ENCODE measurements at regions not wholly inside any gene's neighbourhood (a gene's known extent, or its start where the extent isn't known, plus 50 kb on each side); places are given as distances from the start of the nearest gene placed in this dataset.
"Not testable (repeated sequence)": the region's sequence is repeated elsewhere in the genome, so short reads cannot be mapped to it uniquely, and the experiment has no call there.

- Histone ChIP-seq H3K9me2 (ENCODE audit: insufficient read depth, low read length) (no peaks in the 10 kb centered on the region), H2AFZ (ENCODE audit: low read length) (peak overlapping the region; percentile 38; the same call in 1 of the 2 replicates), H3K4me1 (ENCODE audit: insufficient read depth, low read length, poor library complexity, severe bottlenecking) (peaks cover 10% of the 10 kb centered on the region), H3K4me2 (ENCODE audit: low read length) (no peak overlapping the region), H3K36me3 (ENCODE audit: insufficient read depth, low read length) (no peaks in the 10 kb centered on the region), H4K20me1 (ENCODE audit: insufficient read depth, low read length) (no peaks in the 10 kb centered on the region), H3K9me3 (ENCODE audit: low read length) (peaks cover 1% of the 10 kb centered on the region; the same call in 1 of the 2 replicates), H3K4me3 (ENCODE audit: low read depth, low read length, poor library complexity, severe bottlenecking) (no peak overlapping the region), H3K27ac (ENCODE audit: low read depth, low read length, poor library complexity, severe bottlenecking) (no peak overlapping the region), H3K79me2 (ENCODE audit: insufficient read depth, low read depth, low read length) (no peaks in the 10 kb centered on the region)
- BruUV-seq (replicated peaks) = no TSS peak
- intact Hi-C loops (cut with micrococcal nuclease; ENCODE audit: unreplicated experiment) = no loop called here
- no peak for DNase-seq (ENCODE audit: low spot score)
- TF ChIP-seq EZH2phosphoT487 (IDR thresholded peaks at IDR 0.05; ENCODE audit: borderline replicate concordance, low read depth, low read length) = no peak
- TF ChIP-seq, protein P1, sequence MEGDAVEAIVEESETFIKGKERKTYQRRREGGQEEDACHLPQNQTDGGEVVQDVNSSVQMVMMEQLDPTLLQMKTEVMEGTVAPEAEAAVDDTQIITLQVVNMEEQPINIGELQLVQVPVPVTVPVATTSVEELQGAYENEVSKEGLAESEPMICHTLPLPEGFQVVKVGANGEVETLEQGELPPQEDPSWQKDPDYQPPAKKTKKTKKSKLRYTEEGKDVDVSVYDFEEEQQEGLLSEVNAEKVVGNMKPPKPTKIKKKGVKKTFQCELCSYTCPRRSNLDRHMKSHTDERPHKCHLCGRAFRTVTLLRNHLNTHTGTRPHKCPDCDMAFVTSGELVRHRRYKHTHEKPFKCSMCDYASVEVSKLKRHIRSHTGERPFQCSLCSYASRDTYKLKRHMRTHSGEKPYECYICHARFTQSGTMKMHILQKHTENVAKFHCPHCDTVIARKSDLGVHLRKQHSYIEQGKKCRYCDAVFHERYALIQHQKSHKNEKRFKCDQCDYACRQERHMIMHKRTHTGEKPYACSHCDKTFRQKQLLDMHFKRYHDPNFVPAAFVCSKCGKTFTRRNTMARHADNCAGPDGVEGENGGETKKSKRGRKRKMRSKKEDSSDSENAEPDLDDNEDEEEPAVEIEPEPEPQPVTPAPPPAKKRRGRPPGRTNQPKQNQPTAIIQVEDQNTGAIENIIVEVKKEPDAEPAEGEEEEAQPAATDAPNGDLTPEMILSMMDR (conservative IDR thresholded peaks at IDR 0.05; ENCODE audit: low read length) = no peak
- POLR2A ChIA-PET = interaction anchor here (1.3 to 2.0 kb wide), 3 partner anchors 10 to 54 kb away, joined by 3 to 13 read pairs (median 4); no protein-coding TSS in a partner anchor
- CTCF ChIA-PET (ENCODE audit: unreplicated experiment) = no interaction called here
Measured at GRCh38 chr1:194843077-194843476, 1656.7 kb upstream of the B3GALT2 start.

- Histone ChIP-seq H4K20me1 (ENCODE audit: insufficient read depth, low read length) (no peaks in the 10 kb centered on the region), H3K9me3 (ENCODE audit: low read length) (peaks cover 25% of the 10 kb centered on the region; the same call in 1 of the 2 replicates), H3K79me2 (ENCODE audit: insufficient read depth, low read depth, low read length) (no peaks in the 10 kb centered on the region), H3K36me3 (ENCODE audit: insufficient read depth, low read length) (peaks cover 29% of the 10 kb centered on the region), H3K9me2 (ENCODE audit: insufficient read depth, low read length) (no peaks in the 10 kb centered on the region), H3K4me1 (ENCODE audit: insufficient read depth, low read length, poor library complexity, severe bottlenecking) (peaks cover 54% of the 10 kb centered on the region), H2AFZ (ENCODE audit: low read length) (peak overlapping the region; percentile 92), H3K4me3 (ENCODE audit: low read depth, low read length, poor library complexity, severe bottlenecking) (no peak overlapping the region), H3K27ac (ENCODE audit: low read depth, low read length, poor library complexity, severe bottlenecking) (peak overlapping the region; percentile 22), H3K4me2 (ENCODE audit: low read length) (peak overlapping the region; percentile 5; the same call in 1 of the 2 replicates)
- ChIA-PET CTCF (ENCODE audit: unreplicated experiment) (no interaction called here), POLR2A (interaction anchor here (0.6 to 1.0 kb wide), 6 partner anchors 9 to 58 kb away, joined by 3 to 6 read pairs (median 3); no protein-coding TSS in a partner anchor)
- TF ChIP-seq EZH2phosphoT487 (IDR thresholded peaks at IDR 0.05; ENCODE audit: borderline replicate concordance, low read depth, low read length) = no peak
- TF ChIP-seq, protein P1 (conservative IDR thresholded peaks at IDR 0.05; ENCODE audit: low read length) = no peak
- BruUV-seq (replicated peaks) = no TSS peak
- DNase-seq (ENCODE audit: low spot score) = no peak
- intact Hi-C loops (cut with micrococcal nuclease; ENCODE audit: unreplicated experiment) = loop anchor here (10.0 kb wide), 1 partner anchor 548 kb away; no protein-coding TSS in a partner anchor
Measured at GRCh38 chr1:194833111-194833510, 1646.7 kb upstream of the B3GALT2 start.

DNA sequence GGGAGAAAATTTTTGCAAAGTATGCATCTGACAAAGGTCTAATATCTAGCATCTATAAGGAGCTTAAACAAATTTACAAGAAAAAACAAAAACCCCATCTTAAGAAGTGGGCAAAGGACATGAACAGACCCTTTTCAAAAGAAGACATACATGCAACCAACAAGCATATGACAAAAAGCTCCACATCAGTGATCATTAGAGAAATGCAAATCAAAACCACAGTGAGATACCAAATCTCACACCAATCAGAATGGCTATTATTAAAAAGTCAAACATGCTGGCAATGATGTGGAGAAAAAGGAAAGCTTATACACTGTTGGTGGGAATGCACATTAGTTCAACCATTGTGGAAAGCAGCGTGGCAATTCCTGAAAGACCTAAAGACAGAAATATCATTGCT lies 1645.2 kb upstream of the B3GALT2 start:
- POLR2A ChIA-PET = interaction anchor here (0.9 to 3.5 kb wide), 7 partner anchors 10 to 1236 kb away, joined by 3 to 17 read pairs (median 6); no protein-coding TSS in a partner anchor
- peak overlapping the region; percentile 89 for H3K27ac ChIP-seq (ENCODE audit: low read depth, low read length, poor library complexity, severe bottlenecking)
- peaks cover 54% of the 10 kb centered on the region for H3K4me1 ChIP-seq (ENCODE audit: insufficient read depth, low read length, poor library complexity, severe bottlenecking)
- BruUV-seq (replicated peaks); H3K79me2 ChIP-seq (ENCODE audit: insufficient read depth, low read depth, low read length); H3K9me2 ChIP-seq (ENCODE audit: insufficient read depth, low read length); H3K4me3 ChIP-seq (ENCODE audit: low read depth, low read length, poor library complexity, severe bottlenecking); H4K20me1 ChIP-seq (ENCODE audit: insufficient read depth, low read length): not testable (repeated sequence)
- peaks cover 14% of the 10 kb centered on the region; the same call in 1 of the 2 replicates for H3K9me3 ChIP-seq (ENCODE audit: low read length)
- intact Hi-C loops (cut with micrococcal nuclease; ENCODE audit: unreplicated experiment) = loop anchor here (10.0 kb wide), 1 partner anchor 547 kb away; no protein-coding TSS in a partner anchor
- CTCF ChIA-PET (ENCODE audit: unreplicated experiment) = interaction anchor here (0.6 kb wide), 1 partner anchor 399 kb away, joined by 3 read pairs; no protein-coding TSS in a partner anchor
- H3K4me2 ChIP-seq (ENCODE audit: low read length) = peak overlapping the region; percentile 62; the same call in 1 of the 2 replicates
- peak; percentile 13 for DNase-seq (ENCODE audit: low spot score)
- peak overlapping the region; percentile 93; the same call in 1 of the 2 replicates for H2AFZ ChIP-seq (ENCODE audit: low read length)
- H3K36me3 ChIP-seq (ENCODE audit: insufficient read depth, low read length) = peaks cover 29% of the 10 kb centered on the region
